ENCODE measurements at regions not wholly inside any gene's neighbourhood (a gene's known extent, or its start where the extent isn't known, plus 50 kb on each side); places are given as distances from the start of the nearest gene placed in this dataset.

- intact Hi-C loops (cut with DNase I; ENCODE audit: low total_unique reads): loop anchor here (5.0 kb wide), 1 partner anchor 450 kb away; no protein-coding TSS in a partner anchor
- H3K9me3 ChIP-seq: no peaks in the 10 kb centered on the region
- no peaks in the 10 kb centered on the region for H3K36me3 ChIP-seq
- H3K4me3 ChIP-seq: no peak overlapping the region
- WGBS, 5 donors: 54 to 61% (median 58%) methylated on average over 7 of the region's 7 CpGs
- no peaks in the 10 kb centered on the region for H3K4me1 ChIP-seq
- H3K27me3 ChIP-seq: peaks cover 0 to 23% (median 0%) of the 10 kb centered on the region in 3 donors
- peak in 1 of 2 donors; percentile 35 for DNase-seq
- no peak overlapping the region for H3K27ac ChIP-seq
- TF ChIP-seq EP300 (IDR thresholded peaks at IDR 0.05) (no peak), POLR2AphosphoS5 (IDR thresholded peaks at IDR 0.05) (no peak), POLR2A (IDR thresholded peaks at IDR 0.05) (no peak), CTCF (IDR thresholded peaks at IDR 0.05) (no peak)
These were observed 162.8 kb downstream of the SREK1 start for GRCh38 chr5:66306844-66307315.

- peak in 1 of 2 donors; percentile 87 for DNase-seq
- no peak for TF ChIP-seq POLR2AphosphoS5 (IDR thresholded peaks at IDR 0.05)
- TF ChIP-seq CTCF (IDR thresholded peaks at IDR 0.05): peak in 5 of 7 experiments; percentile 20 to 74 (median 69)
- TF ChIP-seq EP300 (IDR thresholded peaks at IDR 0.05): no peak
- TF ChIP-seq POLR2A (IDR thresholded peaks at IDR 0.05): no peak
- 3 to 14% (median 9%) methylated on average over 6 of the region's 6 CpGs for WGBS, 5 donors
These were observed 163.6 kb downstream of the SREK1 start for GRCh38 chr5:66307647-66308241.

GRCh38 chr5:66312266-66312665, 168.2 kb downstream of the SREK1 start:
- Histone ChIP-seq H3K9me3 (peaks cover 0 to 11% (median 5%) of the 10 kb centered on the region in 4 donors), H3K27ac (no peak overlapping the region), H3K4me3 (no peak overlapping the region), H3K27me3 (no peaks in the 10 kb centered on the region), H3K4me1 (no peaks in the 10 kb centered on the region), H3K36me3 (no peaks in the 10 kb centered on the region)
- WGBS, 5 donors: 67 to 92% (median 83%) methylated on average over 2 of the region's 2 CpGs
- no peak for DNase-seq
- no peak for TF ChIP-seq POLR2AphosphoS5 (IDR thresholded peaks at IDR 0.05)
- no peak for TF ChIP-seq CTCF (IDR thresholded peaks at IDR 0.05)
- TF ChIP-seq POLR2A (IDR thresholded peaks at IDR 0.05): no peak
- no peak for TF ChIP-seq EP300 (IDR thresholded peaks at IDR 0.05)
- intact Hi-C loops (cut with DNase I; ENCODE audit: low total_unique reads): no loop called here

More at GRCh38 chr5:66307647-66308241, 163.6 kb downstream of the SREK1 start:
- Histone ChIP-seq H3K27ac (no peak overlapping the region), H3K9me3 (no peaks in the 10 kb centered on the region), H3K4me3 (no peak overlapping the region), H3K36me3 (no peaks in the 10 kb centered on the region), H3K4me1 (no peaks in the 10 kb centered on the region), H3K27me3 (peaks cover 0 to 18% (median 0%) of the 10 kb centered on the region in 3 donors)
- intact Hi-C loops (cut with DNase I; ENCODE audit: low total_unique reads): loop anchor here (5.0 kb wide), 1 partner anchor 450 kb away; no protein-coding TSS in a partner anchor

GRCh38 chr5:66315784-66316183, 171.7 kb downstream of the SREK1 start:
- intact Hi-C loops (cut with DNase I; ENCODE audit: low total_unique reads): no loop called here
- H3K4me1 ChIP-seq: no peaks in the 10 kb centered on the region
- H3K9me3 ChIP-seq: peaks cover 0 to 11% (median 5%) of the 10 kb centered on the region in 4 donors
- no peak overlapping the region for H3K4me3 ChIP-seq
- no peak overlapping the region for H3K27ac ChIP-seq
- TF ChIP-seq CTCF (IDR thresholded peaks at IDR 0.05): no peak
- TF ChIP-seq POLR2A (IDR thresholded peaks at IDR 0.05): no peak
- no peak for TF ChIP-seq EP300 (IDR thresholded peaks at IDR 0.05)
- no peak for TF ChIP-seq POLR2AphosphoS5 (IDR thresholded peaks at IDR 0.05)
- no peaks in the 10 kb centered on the region for H3K36me3 ChIP-seq
- H3K27me3 ChIP-seq: peaks cover 0 to 3% (median 0%) of the 10 kb centered on the region in 3 donors
- DNase-seq: no peak

Measured in stomach (tissue), 8 donors.